NCI-H2227 (cell line): ENCODE measurements at regions not wholly inside any gene's neighbourhood (a gene's known extent, or its start where the extent isn't known, plus 50 kb on each side); places are given as distances from the start of the nearest gene placed in this dataset.
"Not testable (repeated sequence)": the region's sequence is repeated elsewhere in the genome, so short reads cannot be mapped to it uniquely, and the experiment has no call there.

ENCODE experiments used
- DNase-seq: peaks from one replicate; lab custom pipeline; 2025; ENCODE audit not compliant: unreplicated experiment; lab: John Stamatoyannopoulos, UW

- DNase-seq = no peak
These were observed 167.1 kb upstream of the MMS22L start for GRCh38 chr6:97450087-97450486.

GRCh38 chr6:97456070-97456469 lies 173.1 kb upstream of the MMS22L start:
- DNase-seq = no peak

DNA sequence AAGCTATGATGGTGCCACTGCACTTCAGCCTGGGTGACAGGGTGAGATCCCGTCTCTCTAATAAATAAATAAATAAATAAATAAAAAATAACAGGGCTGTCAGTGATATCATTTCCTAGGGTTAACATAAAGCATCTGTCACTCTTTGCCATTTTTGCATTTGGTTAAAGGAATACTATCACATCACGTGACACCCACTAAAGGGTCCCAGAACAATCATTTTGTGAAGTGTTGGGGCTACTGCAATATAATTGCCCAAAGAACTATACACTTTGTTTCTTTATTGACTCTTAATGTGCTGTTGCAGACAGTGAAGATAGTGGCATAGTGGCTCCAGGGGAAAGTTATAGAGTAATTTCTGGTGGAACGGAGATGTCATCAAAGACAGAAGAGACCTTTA lies 176.5 kb upstream of the MMS22L start:
- no peak for DNase-seq

DNA sequence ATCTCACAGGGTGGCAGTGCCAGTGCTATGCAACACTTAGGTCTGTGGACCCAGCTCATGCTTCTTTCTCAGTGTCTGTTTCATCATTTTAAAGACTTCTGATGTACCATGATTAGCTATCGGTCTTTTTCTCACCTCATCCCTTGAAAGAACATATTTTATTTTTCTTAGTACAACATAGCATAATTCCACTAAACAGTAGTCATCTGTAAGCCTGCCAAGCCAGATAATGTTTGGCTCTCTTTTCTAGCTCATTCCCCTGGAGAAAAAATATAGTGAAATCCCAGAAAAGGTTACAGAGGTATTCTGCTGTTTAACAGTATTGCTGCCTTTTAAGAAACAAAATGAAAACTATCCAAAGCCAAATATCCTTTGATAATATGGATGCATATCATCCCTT lies 177.0 kb upstream of the MMS22L start:
- DNase-seq = no peak

DNA sequence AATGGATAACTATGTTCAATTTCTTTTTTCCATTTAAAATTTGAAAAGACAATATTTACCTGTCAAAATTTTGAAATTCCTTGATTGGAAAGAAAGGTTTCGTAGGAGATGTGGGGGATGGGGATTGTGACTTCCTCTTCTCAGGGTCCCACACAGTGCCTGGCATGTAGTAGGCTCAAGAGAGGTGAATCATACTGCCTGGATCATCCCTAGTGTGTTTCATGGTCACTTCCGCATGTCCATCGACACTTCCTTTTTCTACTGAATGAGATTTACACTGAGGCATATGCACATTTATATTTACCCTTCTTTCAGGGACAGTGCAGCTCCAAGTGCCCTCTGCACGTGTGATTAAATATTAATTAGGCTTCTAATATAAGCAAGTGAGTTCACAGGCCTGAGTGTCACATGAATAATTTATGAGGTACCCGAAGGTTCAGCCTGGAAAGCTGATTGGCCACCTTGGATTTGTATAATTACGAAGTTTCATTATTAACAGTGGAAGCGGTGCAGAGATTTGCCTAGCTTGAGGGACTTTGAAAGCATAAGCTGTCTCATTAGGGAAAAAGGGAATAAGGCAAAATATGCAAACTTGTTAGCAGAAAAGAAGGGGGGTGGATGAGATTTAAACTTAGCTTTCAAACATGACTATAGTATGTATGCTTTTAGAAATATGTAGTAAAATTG lies 177.5 kb upstream of the MMS22L start:
- DNase-seq = no peak

DNA sequence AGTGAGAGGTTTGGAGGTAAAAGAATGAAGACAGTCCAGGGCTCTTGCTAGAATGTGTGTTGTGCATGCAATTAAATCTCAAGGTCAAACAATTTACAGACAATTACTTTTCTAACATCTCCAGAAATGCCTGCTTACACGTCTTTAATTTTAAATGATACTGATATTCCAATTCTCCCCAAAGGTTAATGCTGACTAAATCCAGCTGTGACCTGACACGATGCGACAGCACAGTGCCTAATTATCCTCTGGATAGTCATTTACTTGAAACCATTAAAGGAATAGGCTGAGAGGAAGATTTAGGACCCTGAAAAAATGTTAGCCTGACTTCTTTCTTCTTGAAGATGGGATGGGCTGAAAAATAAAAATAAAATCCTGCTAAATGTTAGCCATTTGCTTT lies 178.2 kb upstream of the MMS22L start:
- no peak for DNase-seq

- DNase-seq = no peak
These were observed 179.0 kb upstream of the MMS22L start for GRCh38 chr6:97462031-97462430.

DNA sequence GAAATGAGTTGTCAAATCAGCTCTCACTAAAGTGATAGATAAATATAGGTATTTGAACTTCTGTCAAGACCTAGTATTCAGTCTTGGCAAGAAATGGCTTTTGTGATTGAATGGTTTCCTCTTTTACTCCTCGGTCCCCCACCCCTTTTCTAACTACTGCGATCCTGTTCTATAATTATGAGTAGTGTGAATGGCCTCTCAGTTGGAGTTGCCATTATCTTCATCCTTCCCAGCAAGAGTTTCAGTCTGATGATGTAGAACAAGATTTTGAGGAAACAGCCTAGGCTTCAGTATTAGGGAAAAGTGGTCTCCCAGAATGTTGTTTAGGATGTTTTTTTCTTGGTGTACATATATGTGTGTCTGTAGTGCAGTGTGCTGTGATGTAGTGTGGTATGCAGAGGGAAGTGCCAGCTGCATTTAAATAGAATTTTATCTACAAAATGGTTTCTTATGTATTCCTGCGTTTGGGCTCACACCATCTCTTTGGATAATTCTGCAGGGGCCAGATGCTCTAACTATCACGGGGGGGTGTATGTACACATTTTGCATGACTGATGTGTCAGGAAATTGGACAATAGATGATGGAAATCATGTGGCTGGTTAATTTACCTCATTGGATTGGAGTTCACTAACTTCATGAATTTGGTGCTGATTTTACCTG lies 180.1 kb upstream of the MMS22L start:
- DNase-seq = peak; percentile 56

DNA sequence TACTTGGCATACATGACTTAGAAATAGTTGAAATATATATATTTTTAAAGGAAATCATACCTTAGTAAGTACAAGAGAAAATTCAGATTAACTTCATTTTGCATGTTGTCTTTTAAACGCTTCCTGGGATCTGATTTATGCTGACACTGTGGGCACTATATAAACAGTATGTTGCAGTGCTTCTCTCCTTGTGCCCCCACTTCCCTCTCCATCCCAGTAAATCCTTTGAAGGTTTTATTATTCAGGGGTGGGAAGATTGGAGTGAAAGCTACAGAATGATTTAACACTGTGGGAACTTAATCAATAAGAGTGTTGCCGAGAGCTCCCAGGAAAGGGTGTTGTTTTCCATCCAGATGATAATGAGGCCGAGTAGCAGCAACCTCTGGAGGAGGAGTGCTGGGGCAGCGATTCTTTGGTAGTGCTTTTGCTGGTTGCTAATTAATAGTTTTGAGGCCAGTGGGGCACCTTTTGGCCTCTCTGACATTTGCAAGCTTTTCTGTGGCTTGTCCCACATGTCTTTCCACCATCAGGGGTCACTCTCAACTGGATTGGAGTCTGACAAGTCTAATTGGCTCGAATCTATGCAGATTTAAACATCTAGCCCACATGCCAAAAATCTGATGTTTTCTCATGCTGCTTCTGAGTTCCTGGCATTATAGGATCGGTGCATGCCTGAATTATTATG lies 183.0 kb upstream of the MMS22L start:
- DNase-seq = no peak

DNA sequence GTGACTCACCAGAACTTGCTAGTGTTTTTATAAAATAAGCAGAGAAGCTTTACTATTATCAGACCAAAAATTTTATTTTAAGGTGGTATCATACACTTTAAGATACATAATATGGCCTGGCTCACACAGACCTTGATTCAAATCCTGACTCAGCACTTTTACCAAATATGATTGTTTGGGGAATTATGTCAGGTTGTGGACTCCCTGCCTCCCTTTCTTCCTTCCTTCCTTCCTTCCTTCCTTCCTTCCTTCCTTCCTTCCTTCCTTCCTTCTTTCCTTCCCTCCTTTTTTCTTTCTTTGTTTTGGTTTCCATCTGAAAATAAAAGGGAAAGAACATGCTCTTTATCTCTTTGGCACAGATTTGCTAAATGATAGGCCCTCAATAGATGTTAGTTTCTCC lies 186.0 kb upstream of the MMS22L start:
- DNase-seq = no peak

DNA sequence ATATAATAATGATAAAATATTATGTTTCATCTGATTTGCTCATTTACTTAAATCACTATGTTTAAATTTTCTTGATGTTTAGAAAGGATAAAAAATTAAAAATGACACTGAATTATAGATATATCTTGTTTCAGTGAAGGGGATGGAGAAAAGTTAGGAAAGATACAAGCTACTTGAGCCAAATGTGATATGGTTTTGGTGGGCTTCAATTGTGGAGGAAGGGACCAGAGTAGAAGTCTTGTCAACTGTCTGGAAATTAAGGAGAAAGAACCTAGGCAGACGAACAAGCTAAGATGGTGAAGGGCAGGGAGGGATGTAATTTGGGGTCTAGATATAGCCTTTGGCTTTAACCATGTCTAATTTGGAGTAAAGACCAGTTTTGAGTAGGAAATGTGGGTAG lies 186.4 kb upstream of the MMS22L start:
- DNase-seq = no peak

GRCh38 chr6:97470322-97470721 lies 187.3 kb upstream of the MMS22L start:
- no peak for DNase-seq

GRCh38 chr6:97473979-97474378 lies 191.0 kb upstream of the MMS22L start:
- DNase-seq = no peak

GRCh38 chr6:97497713-97498331 lies 214.8 kb upstream of the MMS22L start:
- DNase-seq = peak; percentile 71

DNA sequence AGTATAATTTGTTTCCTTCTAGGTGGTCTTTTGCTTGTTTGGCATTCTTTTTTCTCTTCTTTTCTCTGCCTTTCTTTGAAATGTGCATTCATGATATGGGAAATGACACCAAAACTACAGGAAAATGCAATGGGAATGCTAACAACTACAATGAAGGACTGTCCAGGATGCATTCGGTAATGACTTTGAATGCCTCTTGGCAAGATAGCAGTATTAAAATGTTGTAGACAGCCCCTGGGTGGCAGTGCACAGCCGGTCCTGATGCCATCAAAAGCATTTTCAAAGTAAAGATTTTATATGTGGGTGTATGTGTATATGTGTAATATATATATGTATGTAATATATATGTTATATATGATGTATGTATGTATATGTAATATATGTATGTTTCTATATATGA lies 218.8 kb upstream of the MMS22L start:
- peak; percentile 4 for DNase-seq

DNA sequence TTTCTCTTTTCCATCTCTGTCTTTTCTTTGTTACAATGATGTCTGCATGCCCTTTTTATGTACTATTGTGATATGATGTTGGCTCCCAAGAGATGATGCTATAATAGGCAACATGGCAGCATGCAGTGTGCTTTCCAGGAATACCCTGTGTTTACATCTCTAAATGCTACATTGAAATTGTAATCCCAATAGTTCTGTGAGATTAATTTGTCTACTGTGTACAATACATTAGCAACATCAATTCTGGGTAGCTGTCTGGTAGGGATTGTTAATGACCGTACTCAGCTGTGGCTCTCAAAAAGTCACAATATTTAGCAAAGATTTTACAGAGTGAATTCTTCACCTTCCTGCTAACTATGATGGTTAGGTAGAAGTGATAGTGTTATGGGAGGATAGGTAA lies 225.6 kb upstream of the MMS22L start:
- no peak for DNase-seq

- DNase-seq = not testable (repeated sequence)
These were observed 230.2 kb upstream of the MMS22L start for GRCh38 chr6:97513260-97513659.

DNA sequence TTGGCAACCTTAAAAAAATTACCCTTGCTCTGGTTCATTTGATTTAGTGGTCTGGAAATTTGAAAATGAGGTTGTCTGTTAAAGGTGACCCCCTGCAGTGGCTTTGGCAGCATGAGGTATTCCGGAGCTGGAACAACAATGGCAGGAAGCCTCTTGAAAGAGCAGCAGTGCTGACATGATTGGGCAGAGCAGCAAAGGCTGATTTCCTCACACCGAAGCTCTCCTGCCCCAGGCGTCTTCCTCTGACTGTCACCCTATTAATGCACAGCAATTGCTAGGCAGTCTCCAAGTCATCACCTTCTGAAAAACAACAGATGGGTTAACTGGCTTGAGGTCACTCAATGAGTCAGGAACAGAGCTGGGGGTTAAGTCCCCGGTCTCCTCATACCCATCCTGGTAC lies 241.8 kb upstream of the MMS22L start:
- DNase-seq = peak; percentile 45

DNA sequence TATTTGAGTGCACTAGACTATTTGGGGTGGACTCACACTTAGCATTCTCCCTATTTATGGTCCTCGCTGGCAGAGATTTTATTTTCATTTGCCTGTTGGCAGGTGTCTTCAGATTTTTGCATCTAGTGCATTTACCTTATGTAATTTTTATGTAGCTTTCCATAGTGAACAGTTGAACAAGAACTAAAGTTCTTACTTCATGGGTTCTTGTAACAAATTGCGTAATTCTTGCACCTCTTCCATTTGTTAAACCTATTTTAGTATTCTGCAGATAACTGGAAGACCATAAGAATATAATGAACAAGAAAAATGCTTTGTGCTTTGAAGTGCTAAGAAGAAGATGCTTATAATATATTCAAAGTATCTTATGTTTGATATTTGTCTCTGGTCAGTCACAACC lies 252.8 kb upstream of the MMS22L start:
- DNase-seq = no peak

DNA sequence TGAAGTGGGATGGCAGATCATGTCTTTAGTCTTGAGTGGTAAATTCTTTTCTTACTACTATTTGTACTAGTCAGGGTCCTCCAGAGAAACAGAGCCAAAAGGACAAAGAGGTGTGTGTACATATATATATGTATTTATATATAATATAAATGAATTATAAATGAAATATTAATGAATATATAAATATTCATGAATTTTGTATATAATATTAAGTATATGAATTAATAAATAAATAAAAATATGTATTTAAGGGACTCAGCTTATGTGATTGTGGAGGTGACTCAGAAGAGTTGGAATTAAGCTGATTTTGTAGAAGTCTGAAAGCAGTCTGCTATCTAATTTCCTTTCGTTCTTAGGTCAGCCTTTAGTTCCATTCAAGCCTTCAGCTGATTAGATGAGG lies 265.3 kb upstream of the MMS22L start:
- no peak for DNase-seq

- DNase-seq = no peak
These were observed 274.3 kb upstream of the MMS22L start for GRCh38 chr6:97557355-97557754.

GRCh38 chr6:97563529-97563928 lies 280.5 kb upstream of the MMS22L start:
- no peak for DNase-seq
